ENCODE measurements at regions not wholly inside any gene's neighbourhood (a gene's known extent, or its start where the extent isn't known, plus 50 kb on each side); places are given as distances from the start of the nearest gene placed in this dataset.
"Not testable (repeated sequence)": the region's sequence is repeated elsewhere in the genome, so short reads cannot be mapped to it uniquely, and the experiment has no call there.

GRCh38 chr2:180539541-180539940, 440.9 kb upstream of the UBE2E3 start:
- DNase-seq (ENCODE audit: insufficient read length, low spot score) (no peak), FAIRE-seq (no peak)
- TF ChIP-seq, protein P1, sequence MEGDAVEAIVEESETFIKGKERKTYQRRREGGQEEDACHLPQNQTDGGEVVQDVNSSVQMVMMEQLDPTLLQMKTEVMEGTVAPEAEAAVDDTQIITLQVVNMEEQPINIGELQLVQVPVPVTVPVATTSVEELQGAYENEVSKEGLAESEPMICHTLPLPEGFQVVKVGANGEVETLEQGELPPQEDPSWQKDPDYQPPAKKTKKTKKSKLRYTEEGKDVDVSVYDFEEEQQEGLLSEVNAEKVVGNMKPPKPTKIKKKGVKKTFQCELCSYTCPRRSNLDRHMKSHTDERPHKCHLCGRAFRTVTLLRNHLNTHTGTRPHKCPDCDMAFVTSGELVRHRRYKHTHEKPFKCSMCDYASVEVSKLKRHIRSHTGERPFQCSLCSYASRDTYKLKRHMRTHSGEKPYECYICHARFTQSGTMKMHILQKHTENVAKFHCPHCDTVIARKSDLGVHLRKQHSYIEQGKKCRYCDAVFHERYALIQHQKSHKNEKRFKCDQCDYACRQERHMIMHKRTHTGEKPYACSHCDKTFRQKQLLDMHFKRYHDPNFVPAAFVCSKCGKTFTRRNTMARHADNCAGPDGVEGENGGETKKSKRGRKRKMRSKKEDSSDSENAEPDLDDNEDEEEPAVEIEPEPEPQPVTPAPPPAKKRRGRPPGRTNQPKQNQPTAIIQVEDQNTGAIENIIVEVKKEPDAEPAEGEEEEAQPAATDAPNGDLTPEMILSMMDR (IDR thresholded peaks at IDR 0.05; ENCODE audit: insufficient read depth, missing control alignments): no peak

DNA sequence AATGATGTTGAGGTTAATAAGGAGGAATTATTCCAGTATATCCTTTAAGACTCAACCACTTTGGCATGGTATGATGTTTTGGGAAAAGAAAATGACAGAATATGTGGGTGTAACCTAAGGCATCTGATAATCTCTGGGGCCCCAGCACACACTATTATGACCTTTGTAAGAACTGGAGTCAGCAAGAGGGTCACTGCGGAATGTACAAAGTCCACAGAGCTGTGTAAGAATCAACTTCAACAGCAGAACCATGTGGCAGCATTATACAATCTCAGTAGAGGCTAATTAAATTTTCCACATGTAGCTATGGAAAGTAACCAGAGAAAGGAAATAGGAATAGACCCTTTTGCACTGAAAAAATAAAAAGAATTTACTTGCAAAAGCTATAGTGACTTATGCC, 445.1 kb upstream of the UBE2E3 start:
- DNase-seq (ENCODE audit: insufficient read length, low spot score) (no peak), FAIRE-seq (no peak)
- TF ChIP-seq, protein P1 (IDR thresholded peaks at IDR 0.05; ENCODE audit: insufficient read depth, missing control alignments): no peak

DNA sequence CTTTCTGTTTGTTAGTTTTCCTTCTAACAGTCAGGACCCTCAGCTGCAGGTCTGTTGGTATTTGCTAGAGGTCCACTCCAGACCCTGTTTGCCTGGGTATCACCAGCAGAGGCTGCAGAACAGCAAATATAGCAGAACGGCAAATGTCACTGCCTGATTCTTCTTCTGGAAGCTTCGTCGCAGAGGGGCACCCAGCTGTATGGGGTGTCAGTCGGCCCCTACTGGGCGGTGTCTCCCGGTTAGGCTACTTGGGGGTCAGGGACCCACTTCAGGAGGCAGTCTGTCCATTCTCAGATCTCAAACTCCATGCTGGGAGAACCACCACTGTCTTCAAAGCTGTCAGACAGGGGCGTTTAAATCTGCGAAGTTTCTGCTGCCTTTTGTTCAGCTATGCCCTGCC, 448.6 kb upstream of the UBE2E3 start:
- DNase-seq (ENCODE audit: insufficient read length, low spot score); FAIRE-seq: not testable (repeated sequence)

GRCh38 chr2:180524499-180524898, 455.9 kb upstream of the UBE2E3 start:
- FAIRE-seq: no peak
- TF ChIP-seq, protein P1 (IDR thresholded peaks at IDR 0.05; ENCODE audit: insufficient read depth, missing control alignments): no peak
- DNase-seq (ENCODE audit: insufficient read length, low spot score): no peak

DNA sequence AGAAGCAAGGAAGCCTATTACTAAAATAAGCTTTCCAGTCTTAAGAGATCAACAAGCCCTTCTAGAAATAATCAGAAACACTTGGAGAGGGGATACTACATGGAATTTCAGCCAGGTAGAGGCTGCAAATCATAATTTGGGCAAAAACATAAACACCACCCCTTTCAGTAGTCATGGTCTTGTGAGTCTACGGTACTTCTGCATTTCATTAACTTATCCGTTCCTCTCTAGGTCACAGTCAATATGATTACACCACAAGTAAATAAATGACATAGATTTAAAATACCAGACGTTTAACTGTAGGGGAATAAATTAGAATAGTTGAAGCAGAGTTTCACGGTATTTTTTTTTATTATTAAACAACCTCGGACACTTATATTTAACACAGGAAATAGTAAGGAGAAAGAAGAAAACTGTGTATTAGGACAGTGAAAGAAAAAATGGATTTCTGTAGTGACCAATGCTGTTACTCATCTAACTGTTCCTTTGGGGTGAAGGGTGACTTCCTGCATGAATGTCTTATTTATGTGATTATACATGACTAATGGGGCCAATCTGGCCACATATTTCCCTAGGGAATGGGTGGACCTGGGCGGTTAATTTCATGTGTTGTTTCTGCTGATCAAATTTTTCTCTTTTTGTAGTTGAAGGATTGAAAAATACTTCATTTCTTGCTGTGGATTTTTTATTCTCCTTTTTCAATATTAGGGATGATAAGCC, 456.6 kb upstream of the UBE2E3 start:
- TF ChIP-seq, protein P1 (IDR thresholded peaks at IDR 0.05; ENCODE audit: insufficient read depth, missing control alignments): no peak
- FAIRE-seq (no peak), DNase-seq (ENCODE audit: insufficient read length, low spot score) (no peak)

- DNase-seq (ENCODE audit: insufficient read length, low spot score) (no peak), FAIRE-seq (peak; percentile 16)
- TF ChIP-seq, protein P1 (IDR thresholded peaks at IDR 0.05; ENCODE audit: insufficient read depth, missing control alignments): no peak
Observed at GRCh38 chr2:180520921-180521581, 459.4 kb upstream of the UBE2E3 start.

GRCh38 chr2:180520206-180520605, 460.2 kb upstream of the UBE2E3 start:
- DNase-seq (ENCODE audit: insufficient read length, low spot score) (no peak), FAIRE-seq (no peak)
- TF ChIP-seq, protein P1 (IDR thresholded peaks at IDR 0.05; ENCODE audit: insufficient read depth, missing control alignments): no peak

All from D721Med (cell line).